HFF-Myc (cell line): ENCODE measurements at regions not wholly inside any gene's neighbourhood (a gene's known extent, or its start where the extent isn't known, plus 50 kb on each side); places are given as distances from the start of the nearest gene placed in this dataset.

Source experiments
- DNase-seq: peaks from one replicate; pipeline ENCODE4 v3.0.0-alpha.2; 2011; ENCODE audit warnings: low read depth; ENCODE audit errors: extremely low read depth
- H3K4me3 ChIP-seq: replicated peaks from 2 replicates; pipeline ENCODE4 v1.5.1; 2011; ENCODE audit warnings: low read depth, mild to moderate bottlenecking, control low read depth, low read length
- CTCF ChIP-seq: IDR thresholded peaks from 2 replicates; pipeline ENCODE4 v1.5.1; 2012; ENCODE audit warnings: mild to moderate bottlenecking, low read depth, low read length, control low read depth; ENCODE audit errors: missing control alignments

- no peak for TF ChIP-seq CTCF
- DNase-seq: no peak
These were observed 284.5 kb upstream of the GJE1 start for GRCh38 chr6:141848029-141848890.

GRCh38 chr6:141846639-141847038 is 286.1 kb upstream of the GJE1 start:
- no peak overlapping the region for H3K4me3 ChIP-seq
- no peak for DNase-seq
- TF ChIP-seq CTCF: no peak

More at GRCh38 chr6:141848029-141848890, 284.5 kb upstream of the GJE1 start:
- no peak overlapping the region for H3K4me3 ChIP-seq

- no peak for DNase-seq
- no peak for TF ChIP-seq CTCF
- no peak overlapping the region for H3K4me3 ChIP-seq
These were observed 289.4 kb upstream of the GJE1 start for GRCh38 chr6:141843178-141843834.

- TF ChIP-seq CTCF: no peak
- no peak overlapping the region for H3K4me3 ChIP-seq
- DNase-seq: no peak
These were observed 299.6 kb upstream of the GJE1 start for GRCh38 chr6:141833001-141833655.

- no peak for DNase-seq
- TF ChIP-seq CTCF: no peak
- no peak overlapping the region for H3K4me3 ChIP-seq
These were observed 302.2 kb upstream of the GJE1 start for GRCh38 chr6:141830530-141830929.

GRCh38 chr6:141829566-141830360 is 303.0 kb upstream of the GJE1 start:
- TF ChIP-seq CTCF: no peak
- DNase-seq: no peak
- H3K4me3 ChIP-seq: no peak overlapping the region
